SU-DHL-6 (cell line): ENCODE measurements at regions not wholly inside any gene's neighbourhood (a gene's known extent, or its start where the extent isn't known, plus 50 kb on each side); places are given as distances from the start of the nearest gene placed in this dataset.

Experiments used
- EZH2phosphoT487 ChIP-seq: fragments of 200-600 bp; sonication (generic), shearing (Covaris generic); conservative IDR thresholded peaks from 2 replicates; pipeline ENCODE4 v1.6.1; 2018; ENCODE audit warnings: mild to moderate bottlenecking, antibody characterized with exemption, low read length, moderate library complexity, mixed read lengths
- TF ChIP-seq, protein P1 (sequence below): fragments of 200-600 bp; sonication (generic); IDR thresholded peaks from one replicate; pipeline ENCODE4 v1.5.1; 2017; ENCODE audit warnings: antibody characterized with exemption, mild to moderate bottlenecking, low read length, moderate library complexity; ENCODE audit not compliant: insufficient read depth, poor library complexity, severe bottlenecking

DNA sequence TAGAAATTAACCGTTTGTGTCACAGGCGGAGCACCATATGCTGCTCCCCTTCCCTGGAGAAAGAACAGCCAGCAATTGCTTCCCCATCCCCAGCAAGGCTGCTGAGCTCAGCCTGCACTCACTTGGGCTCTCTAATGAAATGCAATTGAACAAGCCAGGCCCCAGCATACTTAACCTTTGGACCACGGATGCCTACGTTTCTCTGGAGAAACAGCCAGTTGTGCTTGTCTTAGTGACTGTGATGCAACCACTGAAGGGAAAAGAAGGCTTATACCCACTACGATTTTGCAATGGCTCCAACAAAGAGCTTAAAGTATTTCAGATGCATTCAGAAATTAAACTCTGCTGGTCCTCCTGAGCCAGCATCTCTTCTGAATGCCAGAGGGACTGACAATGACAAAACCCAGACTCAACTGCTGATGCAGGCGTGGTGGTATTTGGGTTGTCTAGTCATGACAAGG is 51.3 kb upstream of the SESN3 start:
- TF ChIP-seq, protein P1, sequence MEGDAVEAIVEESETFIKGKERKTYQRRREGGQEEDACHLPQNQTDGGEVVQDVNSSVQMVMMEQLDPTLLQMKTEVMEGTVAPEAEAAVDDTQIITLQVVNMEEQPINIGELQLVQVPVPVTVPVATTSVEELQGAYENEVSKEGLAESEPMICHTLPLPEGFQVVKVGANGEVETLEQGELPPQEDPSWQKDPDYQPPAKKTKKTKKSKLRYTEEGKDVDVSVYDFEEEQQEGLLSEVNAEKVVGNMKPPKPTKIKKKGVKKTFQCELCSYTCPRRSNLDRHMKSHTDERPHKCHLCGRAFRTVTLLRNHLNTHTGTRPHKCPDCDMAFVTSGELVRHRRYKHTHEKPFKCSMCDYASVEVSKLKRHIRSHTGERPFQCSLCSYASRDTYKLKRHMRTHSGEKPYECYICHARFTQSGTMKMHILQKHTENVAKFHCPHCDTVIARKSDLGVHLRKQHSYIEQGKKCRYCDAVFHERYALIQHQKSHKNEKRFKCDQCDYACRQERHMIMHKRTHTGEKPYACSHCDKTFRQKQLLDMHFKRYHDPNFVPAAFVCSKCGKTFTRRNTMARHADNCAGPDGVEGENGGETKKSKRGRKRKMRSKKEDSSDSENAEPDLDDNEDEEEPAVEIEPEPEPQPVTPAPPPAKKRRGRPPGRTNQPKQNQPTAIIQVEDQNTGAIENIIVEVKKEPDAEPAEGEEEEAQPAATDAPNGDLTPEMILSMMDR = no peak
- no peak for TF ChIP-seq EZH2phosphoT487
